H7 (cell line): ENCODE measurements at regions not wholly inside any gene's neighbourhood (a gene's known extent, or its start where the extent isn't known, plus 50 kb on each side); places are given as distances from the start of the nearest gene placed in this dataset.

Experiments
- DNase-seq: peaks from one replicate; pipeline ENCODE4 v3.0.0; 2012
- H3K27me3 ChIP-seq: 2 replicates; pipeline ENCODE4 v1.6.0; 2011; ENCODE audit warnings: mild to moderate bottlenecking, low read length; ENCODE audit not compliant: control insufficient read depth, insufficient read depth
- H3K36me3 ChIP-seq: replicated peaks from 2 replicates; pipeline ENCODE4 v1.5.1; 2011; ENCODE audit warnings: low read length; ENCODE audit not compliant: control insufficient read depth, insufficient read depth
- H3K4me3 ChIP-seq: 2 replicates; pipeline ENCODE4 v1.5.1; 2011; ENCODE audit warnings: low read depth, mild to moderate bottlenecking, control low read depth, low read length, moderate library complexity; ENCODE audit not compliant: insufficient read depth

GRCh38 chr16:63978240-63978639 is 1143.6 kb downstream of the CDH11 start:
- no peaks in the 10 kb centered on the region for H3K36me3 ChIP-seq
- no peaks in the 10 kb centered on the region for H3K27me3 ChIP-seq
- peak; percentile 10 for DNase-seq
- no peak overlapping the region for H3K4me3 ChIP-seq

GRCh38 chr16:63976345-63976744 is 1145.5 kb downstream of the CDH11 start:
- Histone ChIP-seq H3K27me3 (no peaks in the 10 kb centered on the region), H3K36me3 (no peaks in the 10 kb centered on the region), H3K4me3 (no peak overlapping the region)
- DNase-seq, result no peak

- Histone ChIP-seq H3K4me3 (no peak overlapping the region), H3K36me3 (no peaks in the 10 kb centered on the region), H3K27me3 (no peaks in the 10 kb centered on the region)
- DNase-seq, result no peak
Measured at GRCh38 chr16:63975669-63976068, 1146.2 kb downstream of the CDH11 start.

- DNase-seq, result no peak
- Histone ChIP-seq H3K36me3 (no peaks in the 10 kb centered on the region), H3K27me3 (no peaks in the 10 kb centered on the region), H3K4me3 (no peak overlapping the region)
Measured at GRCh38 chr16:63967966-63968365, 1153.9 kb downstream of the CDH11 start.

- Histone ChIP-seq H3K4me3 (no peak overlapping the region), H3K27me3 (no peaks in the 10 kb centered on the region), H3K36me3 (no peaks in the 10 kb centered on the region)
- no peak for DNase-seq
Measured at GRCh38 chr16:63960321-63960720, 1161.5 kb downstream of the CDH11 start.

GRCh38 chr16:63947022-63947421 is 1174.8 kb downstream of the CDH11 start:
- no peaks in the 10 kb centered on the region for H3K36me3 ChIP-seq
- no peak for DNase-seq
- H3K27me3 ChIP-seq, result no peaks in the 10 kb centered on the region
- H3K4me3 ChIP-seq, result no peak overlapping the region

GRCh38 chr16:63945806-63946205 is 1176.1 kb downstream of the CDH11 start:
- no peak overlapping the region for H3K4me3 ChIP-seq
- no peaks in the 10 kb centered on the region for H3K36me3 ChIP-seq
- no peaks in the 10 kb centered on the region for H3K27me3 ChIP-seq
- DNase-seq, result no peak

GRCh38 chr16:63943566-63943965 is 1178.3 kb downstream of the CDH11 start:
- DNase-seq, result no peak
- Histone ChIP-seq H3K4me3 (no peak overlapping the region), H3K36me3 (no peaks in the 10 kb centered on the region), H3K27me3 (no peaks in the 10 kb centered on the region)

GRCh38 chr16:63938661-63939060 is 1183.2 kb downstream of the CDH11 start:
- no peaks in the 10 kb centered on the region for H3K36me3 ChIP-seq
- DNase-seq, result no peak
- H3K4me3 ChIP-seq, result no peak overlapping the region
- no peaks in the 10 kb centered on the region for H3K27me3 ChIP-seq

GRCh38 chr16:63933841-63934240 is 1188.0 kb downstream of the CDH11 start:
- H3K27me3 ChIP-seq, result no peaks in the 10 kb centered on the region
- DNase-seq, result peak; percentile 6
- H3K36me3 ChIP-seq, result no peaks in the 10 kb centered on the region

GRCh38 chr16:63928421-63928820 is 1193.4 kb downstream of the CDH11 start:
- no peak for DNase-seq
- Histone ChIP-seq H3K36me3 (no peaks in the 10 kb centered on the region), H3K4me3 (no peak overlapping the region), H3K27me3 (no peaks in the 10 kb centered on the region)

More at GRCh38 chr16:63933841-63934240, 1188.0 kb downstream of the CDH11 start:
- no peak overlapping the region for H3K4me3 ChIP-seq

- Histone ChIP-seq H3K27me3 (no peaks in the 10 kb centered on the region), H3K4me3 (no peak overlapping the region), H3K36me3 (no peaks in the 10 kb centered on the region)
- no peak for DNase-seq
Measured at GRCh38 chr16:63925221-63925620, 1196.6 kb downstream of the CDH11 start.

- Histone ChIP-seq H3K36me3 (no peaks in the 10 kb centered on the region), H3K27me3 (no peaks in the 10 kb centered on the region), H3K4me3 (no peak overlapping the region)
- DNase-seq, result no peak
Measured at GRCh38 chr16:63922560-63922959, 1199.3 kb downstream of the CDH11 start.

GRCh38 chr16:63921737-63922295 is 1200.0 kb downstream of the CDH11 start:
- H3K36me3 ChIP-seq, result no peaks in the 10 kb centered on the region
- no peaks in the 10 kb centered on the region for H3K27me3 ChIP-seq
- DNase-seq, result no peak
- no peak overlapping the region for H3K4me3 ChIP-seq

- Histone ChIP-seq H3K27me3 (no peaks in the 10 kb centered on the region), H3K36me3 (no peaks in the 10 kb centered on the region), H3K4me3 (no peak overlapping the region)
- no peak for DNase-seq
Measured at GRCh38 chr16:63913290-63913689, 1208.6 kb downstream of the CDH11 start.

- no peak for DNase-seq
- H3K36me3 ChIP-seq, result no peaks in the 10 kb centered on the region
- no peak overlapping the region for H3K4me3 ChIP-seq
- H3K27me3 ChIP-seq, result no peaks in the 10 kb centered on the region
Measured at GRCh38 chr16:63907251-63907650, 1214.6 kb downstream of the CDH11 start.
